H1 (cell line): ENCODE measurements at regions not wholly inside any gene's neighbourhood (a gene's known extent, or its start where the extent isn't known, plus 50 kb on each side); places are given as distances from the start of the nearest gene placed in this dataset.

ENCODE experiments used
- CTCF ChIA-PET: fragments of 300-600 bp; sonication (Branson Sonifier 250); formaldehyde crosslinking; loops from one replicate; lab custom pipeline; 2021; ENCODE audit not compliant: partially characterized antibody; lab: Charles Lee
- POLR2A ChIA-PET: fragments of 300-600 bp; sonication (Branson Sonifier 250); formaldehyde crosslinking; loops from one replicate; lab custom pipeline; 2021; ENCODE audit warnings: inconsistent platforms; ENCODE audit not compliant: partially characterized antibody; lab: Charles Lee
- DNase-seq, 2 experiments: peaks; one replicate each; pipeline versions ENCODE4 v3.0.0 to v3.0.0-alpha.2; 2010 to 2022; ENCODE audit warnings: low spot score in 2 of 2, low read depth in 1 of 2, mixed read lengths in 1 of 2
- FAIRE-seq: peaks from 2 replicates; lab custom pipeline; 2011; peaks lifted over from hg19 to GRCh38; lab: Jason Lieb, UNC
- H2AFZ ChIP-seq: 2 replicates; pipeline ENCODE4 v1.8.1; 2012; ENCODE audit warnings: low read length, inconsistent platforms
- H2AK5ac ChIP-seq: 2 replicates; pipeline ENCODE4 v1.6.1; 2013; ENCODE audit warnings: low read depth, low read length
- H2BK120ac ChIP-seq: replicated peaks from 2 replicates; pipeline ENCODE3; 2013; ENCODE audit warnings: low read depth, low read length, inconsistent platforms
- H2BK12ac ChIP-seq: 2 replicates; pipeline ENCODE4 v1.6.1; 2013; ENCODE audit warnings: low read depth, low read length
- H2BK15ac ChIP-seq: 2 replicates; pipeline ENCODE4 v1.6.1; 2013; ENCODE audit warnings: low read length
- H2BK20ac ChIP-seq: 2 replicates; pipeline ENCODE4 v1.6.1; 2013; ENCODE audit warnings: low read length
- H2BK5ac ChIP-seq: 2 replicates; pipeline ENCODE4 v1.6.1; 2013; ENCODE audit warnings: low read depth, low read length
- H3K14ac ChIP-seq: 2 replicates; pipeline ENCODE4 v1.6.1; 2013; ENCODE audit warnings: inconsistent platforms; ENCODE audit not compliant: insufficient read length
- H3K18ac ChIP-seq: 2 replicates; pipeline ENCODE4 v1.6.1; 2013; ENCODE audit warnings: low read length; ENCODE audit errors: extremely low read depth
- H3K23ac ChIP-seq: 2 replicates; pipeline ENCODE4 v1.6.1; 2013; ENCODE audit warnings: inconsistent platforms; ENCODE audit not compliant: insufficient read length
- H3K23me2 ChIP-seq: 2 replicates; pipeline ENCODE4 v1.6.1; 2013; ENCODE audit warnings: low read depth, low read length
- H3K27ac ChIP-seq: 2 replicates; pipeline ENCODE4 v1.6.1; 2011; ENCODE audit warnings: low read depth, low read length, inconsistent platforms
- H3K27me3 ChIP-seq, 4 experiments: replicated peaks in 1 of 4; 1 replicate in 1 of 4; 2 replicates in 3 of 4; pipeline versions ENCODE4 v1.6.1 to v1.8.1; 2011 to 2013; ENCODE audit warnings: low read length in 3 of 4, mild to moderate bottlenecking in 3 of 4, inconsistent platforms in 2 of 4, mixed read lengths in 2 of 4, moderate library complexity in 1 of 4; ENCODE audit not compliant: control insufficient read depth in 3 of 4, insufficient read depth in 3 of 4; ENCODE audit errors: extremely low read depth in 1 of 4
- H3K36me3 ChIP-seq, 4 experiments: 2 replicates each; pipeline versions ENCODE4 v1.6.1 to v1.8.1; 2011 to 2013; ENCODE audit warnings: mild to moderate bottlenecking in 4 of 4, low read length in 3 of 4, moderate library complexity in 2 of 4, control low read depth in 1 of 4, inconsistent platforms in 1 of 4; ENCODE audit not compliant: insufficient read depth in 4 of 4, control insufficient read depth in 2 of 4
- H3K4ac ChIP-seq: replicated peaks from 2 replicates; pipeline ENCODE3; 2013; ENCODE audit warnings: low read length, low read depth, mixed read lengths, inconsistent platforms; ENCODE audit not compliant: insufficient read length
- H3K4me1 ChIP-seq, 4 experiments: replicated peaks in 1 of 4; 1 replicate in 1 of 4; 2 replicates in 3 of 4; pipeline versions ENCODE4 v1.6.1 to v1.8.1; 2011 to 2013; ENCODE audit warnings: low read length in 3 of 4, inconsistent platforms in 2 of 4, mixed read lengths in 1 of 4; ENCODE audit not compliant: insufficient read depth in 4 of 4, control insufficient read depth in 3 of 4
- H3K4me2 ChIP-seq, 2 experiments: 2 replicates each; pipeline versions ENCODE4 v1.6.1 to v1.8.1; 2011 to 2013; ENCODE audit warnings: low read depth in 2 of 2, low read length in 2 of 2, control low read depth in 1 of 2, inconsistent platforms in 1 of 2, mild to moderate bottlenecking in 1 of 2; ENCODE audit not compliant: insufficient read depth in 1 of 2
- H3K4me3 ChIP-seq, 4 experiments: fragments of 200-600, 300-600 bp in 1 of 4; sonication (generic), shearing (Covaris generic), sonication (Bioruptor Twin) in 1 of 4; 2 replicates each; pipeline versions ENCODE4 v1.5.1 to v1.8.1; 2011 to 2016; ENCODE audit warnings: low read length in 4 of 4, low read depth in 3 of 4, control low read depth in 2 of 4, inconsistent platforms in 2 of 4, mild to moderate bottlenecking in 2 of 4, mixed read lengths in 1 of 4, moderate library complexity in 1 of 4; ENCODE audit not compliant: insufficient read depth in 2 of 4; ENCODE audit errors: extremely low read depth in 1 of 4
- H3K56ac ChIP-seq: replicated peaks from 2 replicates; pipeline ENCODE3; 2013; ENCODE audit warnings: low read depth, mild to moderate bottlenecking, mixed read lengths, low read length, inconsistent platforms; ENCODE audit not compliant: insufficient read length
- H3K79me1 ChIP-seq: 2 replicates; pipeline ENCODE4 v1.6.1; 2013; ENCODE audit warnings: low read depth, low read length, control low read depth
- H3K79me2 ChIP-seq, 2 experiments: 2 replicates each; pipeline versions ENCODE4 v1.6.1 to v1.8.1; 2012 to 2013; ENCODE audit warnings: low read length in 2 of 2, mild to moderate bottlenecking in 2 of 2, inconsistent platforms in 1 of 2; ENCODE audit not compliant: insufficient read depth in 2 of 2, control insufficient read depth in 1 of 2
- H3K9ac ChIP-seq, 4 experiments: replicated peaks in 1 of 4; 1 replicate in 1 of 4; 2 replicates in 3 of 4; pipeline versions ENCODE4 v1.6.1 to v1.8.1; 2011 to 2013; ENCODE audit warnings: low read depth in 3 of 4, low read length in 3 of 4, control low read depth in 2 of 4, mild to moderate bottlenecking in 2 of 4, moderate library complexity in 2 of 4, inconsistent platforms in 1 of 4; ENCODE audit errors: extremely low read depth in 1 of 4
- H3K9me3 ChIP-seq, 2 experiments: 2 replicates each; pipeline versions ENCODE4 v1.6.1 to v1.8.1; 2012 to 2013; ENCODE audit warnings: mild to moderate bottlenecking in 2 of 2, moderate library complexity in 2 of 2, control low read depth in 1 of 2, inconsistent platforms in 1 of 2, low read depth in 1 of 2, low read length in 1 of 2, mixed read lengths in 1 of 2; ENCODE audit not compliant: insufficient read depth in 2 of 2
- H4K20me1 ChIP-seq, 2 experiments: replicated peaks in 1 of 2; 2 replicates each; pipeline versions ENCODE3 to v1.8.1; 2011 to 2013; ENCODE audit warnings: inconsistent platforms in 2 of 2, low read length in 2 of 2, mild to moderate bottlenecking in 1 of 2; ENCODE audit not compliant: insufficient read depth in 2 of 2, control insufficient read depth in 1 of 2
- H4K5ac ChIP-seq: 2 replicates; pipeline ENCODE4 v1.6.1; 2013; ENCODE audit warnings: low read length, low read depth, mixed read lengths, inconsistent platforms; ENCODE audit not compliant: insufficient read length
- H4K8ac ChIP-seq: 2 replicates; pipeline ENCODE4 v1.8.0; 2013; ENCODE audit warnings: mild to moderate bottlenecking, moderate library complexity, low read length, inconsistent platforms; ENCODE audit not compliant: insufficient read depth; ENCODE audit errors: extremely low read depth
- H4K91ac ChIP-seq: replicated peaks from 2 replicates; pipeline ENCODE3; 2013; ENCODE audit warnings: low read length, mixed read lengths, inconsistent platforms; ENCODE audit not compliant: insufficient read length
- E2F6 ChIP-seq: IDR thresholded peaks from 2 replicates; pipeline ENCODE4 v1.6.1; 2012; ENCODE audit warnings: inconsistent platforms
- GABPA ChIP-seq: IDR thresholded peaks from 2 replicates; pipeline ENCODE4 v1.6.1; 2011; ENCODE audit warnings: mild to moderate bottlenecking, low read length, moderate library complexity, borderline replicate concordance; ENCODE audit not compliant: insufficient read depth
- GTF2F1 ChIP-seq: IDR thresholded peaks from 2 replicates; pipeline ENCODE4 v1.6.1; 2012; ENCODE audit warnings: low read depth, low read length, improper control_type of control experiment, borderline replicate concordance
- MAFK ChIP-seq: IDR thresholded peaks from 2 replicates; pipeline ENCODE4 v1.6.1; 2012; ENCODE audit warnings: low read depth, mild to moderate bottlenecking, improper control_type of control experiment, low read length
- SRF ChIP-seq: IDR thresholded peaks from 2 replicates; pipeline ENCODE4 v1.6.1; 2011; ENCODE audit warnings: mild to moderate bottlenecking, low read depth, low read length, moderate library complexity
- TAF7 ChIP-seq: optimal IDR thresholded peaks from 2 replicates; pipeline ENCODE3; 2011; ENCODE audit warnings: low read depth, mild to moderate bottlenecking, inconsistent platforms, low read length, moderate library complexity, borderline replicate concordance
- TCF12 ChIP-seq: IDR thresholded peaks from 2 replicates; pipeline ENCODE4 v1.6.1; 2011; ENCODE audit warnings: low read depth, mild to moderate bottlenecking, low read length
- WGBS, 2 experiments: shearing (Covaris generic) in 1 of 2; methylation state at CpG; one replicate each; pipeline versions ENCODE4 v1.1.6 to v1.1.7; 2013 to 2015; ENCODE audit warnings: low lambda C conversion rate in 2 of 2, mixed read lengths in 2 of 2, inconsistent platforms in 1 of 2, low coverage in 1 of 2, missing lambda C conversion rate in 1 of 2; ENCODE audit not compliant: insufficient replicate concordance in 2 of 2, insufficient coverage in 1 of 2, insufficient read length in 1 of 2; ENCODE audit errors: extremely low coverage in 1 of 2, missing lambda C conversion rate in 1 of 2; 5-methylcytosine and 5-hydroxymethylcytosine counted together

- no peak overlapping the region for H2AFZ ChIP-seq
- no peaks in the 10 kb centered on the region for H3K79me2 ChIP-seq
- no peak overlapping the region for H2BK20ac ChIP-seq
- DNase-seq (no peak), FAIRE-seq (no peak)
- H3K4ac ChIP-seq = no peak overlapping the region
- POLR2A ChIA-PET = no interaction called here
- no peak overlapping the region for H3K9ac ChIP-seq
- no peaks in the 10 kb centered on the region for H4K20me1 ChIP-seq
- H3K79me1 ChIP-seq = no peaks in the 10 kb centered on the region
- no peak overlapping the region for H3K56ac ChIP-seq
- CTCF ChIA-PET = no interaction called here
- H3K4me2 ChIP-seq = no peak overlapping the region
- H2BK5ac ChIP-seq = no peak overlapping the region
- no peak overlapping the region for H3K14ac ChIP-seq
- H3K23ac ChIP-seq = no peak overlapping the region
- no peaks in the 10 kb centered on the region; a peak in 1 of 7 replicates for H3K4me1 ChIP-seq
- WGBS, 2 experiments = 93% methylated on average over 12 of the region's 12 CpGs; no CpG with 5 or more reads in 1 of the 2 experiments
- H2BK12ac ChIP-seq = no peak overlapping the region
- no peak overlapping the region for H3K18ac ChIP-seq
- no peak overlapping the region for H2AK5ac ChIP-seq
- H3K36me3 ChIP-seq = no peaks in the 10 kb centered on the region
- peak overlapping the region; percentile 74; the same call in 1 of the 2 replicates for H4K8ac ChIP-seq
- H2BK15ac ChIP-seq = no peak overlapping the region
- H3K27me3 ChIP-seq = no peaks in the 10 kb centered on the region
- no peak overlapping the region for H2BK120ac ChIP-seq
- no peak overlapping the region for H4K91ac ChIP-seq
- H3K9me3 ChIP-seq = no peaks in the 10 kb centered on the region
- H3K4me3 ChIP-seq = no peak overlapping the region
- TF ChIP-seq TAF7 (no peak), GABPA (no peak), TCF12 (no peak), E2F6 (no peak), MAFK (no peak), SRF (no peak), GTF2F1 (no peak)
- no peak overlapping the region for H4K5ac ChIP-seq
- no peaks in the 10 kb centered on the region for H3K23me2 ChIP-seq
- H3K27ac ChIP-seq = no peak overlapping the region
These were observed 503.6 kb upstream of the MGMT start for GRCh38 chr10:128963211-128964099.
